HS-5 (cell line): ENCODE measurements at regions not wholly inside any gene's neighbourhood (a gene's known extent, or its start where the extent isn't known, plus 50 kb on each side); places are given as distances from the start of the nearest gene placed in this dataset.

Experiments used
- DNase-seq: peaks from one replicate; pipeline ENCODE4 v3.0.0-alpha.2; 2012; ENCODE audit warnings: low read depth

DNA sequence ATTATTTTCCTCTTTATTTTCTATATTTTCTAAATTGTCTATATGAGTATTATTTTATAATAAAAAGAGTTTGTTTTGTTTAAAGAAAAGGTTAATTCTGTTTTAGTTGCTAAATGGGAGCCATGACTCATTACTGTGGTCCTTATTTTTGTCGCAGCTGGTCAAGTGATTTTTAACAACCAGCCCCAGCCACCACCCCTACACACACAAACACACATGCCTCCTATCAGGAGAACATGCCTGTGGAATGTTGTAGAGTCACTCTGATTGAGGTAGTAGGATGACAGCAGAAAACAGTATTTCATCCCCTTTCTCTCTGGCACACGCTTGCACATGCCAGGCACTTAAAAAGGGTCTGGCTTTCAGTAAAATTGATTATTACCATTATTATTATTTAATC is 68.6 kb upstream of the GDF10 start:
- no peak for DNase-seq

DNA sequence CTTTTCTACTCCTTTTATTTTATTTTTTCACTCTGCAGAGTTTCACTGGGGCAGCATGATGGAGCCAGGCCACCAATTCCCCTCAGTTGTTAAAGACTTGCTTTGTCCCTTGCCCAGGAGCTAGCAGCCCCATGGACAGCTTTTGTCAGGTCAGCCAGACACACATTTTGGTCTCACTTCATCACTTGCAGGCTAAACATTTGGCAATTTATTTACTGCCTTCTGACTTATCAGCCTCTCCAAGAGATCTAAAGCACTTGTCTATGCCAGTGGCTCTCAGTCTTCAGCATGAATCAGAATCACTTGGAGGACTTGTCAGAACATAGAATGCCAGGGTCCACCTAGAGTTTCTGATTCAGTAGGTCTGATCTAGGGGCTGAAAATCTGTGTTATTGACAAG is 66.4 kb upstream of the GDF10 start:
- no peak for DNase-seq

DNA sequence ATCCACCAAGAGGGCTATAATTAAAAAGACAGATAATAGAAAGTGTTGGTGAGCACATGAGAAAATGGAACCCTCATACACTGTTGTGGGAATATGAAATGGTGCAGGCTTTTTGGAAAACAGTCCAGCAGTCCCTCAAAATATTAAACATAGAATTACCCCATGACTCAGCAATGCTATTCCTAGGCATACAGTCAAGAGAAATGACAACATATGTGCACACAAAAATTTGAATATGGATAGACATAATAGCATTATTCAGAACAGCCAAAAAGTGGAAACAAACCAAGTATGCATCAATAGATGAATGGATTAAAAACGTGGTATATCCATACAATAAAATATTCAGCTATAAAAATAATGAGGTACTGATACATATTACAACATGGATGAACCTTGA is 64.5 kb upstream of the GDF10 start:
- no peak for DNase-seq

DNA sequence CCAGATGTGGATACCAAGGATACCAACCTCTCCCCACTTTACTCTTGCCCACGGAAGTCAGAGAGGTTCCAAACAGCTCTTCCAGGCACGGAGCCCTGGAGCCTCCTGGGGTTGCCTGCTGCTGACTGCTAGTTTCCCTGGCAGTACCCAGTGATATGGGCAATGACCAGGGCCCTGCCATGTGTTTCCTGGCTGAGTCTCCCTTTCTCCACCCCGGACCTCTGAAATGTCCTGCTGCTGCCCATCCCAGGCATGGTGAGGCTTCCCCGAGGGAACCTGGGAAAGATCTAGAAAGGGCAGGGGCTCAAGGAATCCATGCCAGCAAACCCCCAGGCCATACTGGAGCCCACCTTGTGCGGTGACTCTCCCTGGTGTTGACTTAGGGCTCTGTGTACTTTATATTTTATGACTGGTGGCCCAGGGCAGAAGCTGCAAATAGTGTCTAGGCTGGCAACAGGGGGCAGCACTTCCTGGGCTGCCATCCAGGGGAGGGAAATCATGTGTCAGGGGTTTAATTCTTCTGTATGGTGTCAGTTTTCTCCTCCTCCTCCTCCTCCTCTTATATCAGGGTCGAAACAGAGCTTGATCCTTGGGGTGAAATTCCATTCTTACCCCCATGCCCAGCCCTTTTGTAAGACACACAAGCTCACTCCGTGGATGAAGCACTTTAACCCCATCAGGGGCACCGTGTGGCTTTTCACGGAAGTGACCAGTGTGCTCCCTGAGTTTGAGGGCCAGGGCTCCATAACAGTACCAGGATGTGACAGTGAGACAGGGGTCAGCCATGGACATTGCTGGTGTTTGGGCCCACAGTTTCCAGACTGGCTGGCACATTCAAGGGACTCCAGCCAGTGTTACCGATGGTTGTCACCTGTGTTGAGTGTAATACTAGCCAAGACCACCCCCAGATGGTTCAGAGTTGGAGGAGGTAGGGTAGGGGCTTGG is 62.4 kb upstream of the GDF10 start:
- no peak for DNase-seq

DNA sequence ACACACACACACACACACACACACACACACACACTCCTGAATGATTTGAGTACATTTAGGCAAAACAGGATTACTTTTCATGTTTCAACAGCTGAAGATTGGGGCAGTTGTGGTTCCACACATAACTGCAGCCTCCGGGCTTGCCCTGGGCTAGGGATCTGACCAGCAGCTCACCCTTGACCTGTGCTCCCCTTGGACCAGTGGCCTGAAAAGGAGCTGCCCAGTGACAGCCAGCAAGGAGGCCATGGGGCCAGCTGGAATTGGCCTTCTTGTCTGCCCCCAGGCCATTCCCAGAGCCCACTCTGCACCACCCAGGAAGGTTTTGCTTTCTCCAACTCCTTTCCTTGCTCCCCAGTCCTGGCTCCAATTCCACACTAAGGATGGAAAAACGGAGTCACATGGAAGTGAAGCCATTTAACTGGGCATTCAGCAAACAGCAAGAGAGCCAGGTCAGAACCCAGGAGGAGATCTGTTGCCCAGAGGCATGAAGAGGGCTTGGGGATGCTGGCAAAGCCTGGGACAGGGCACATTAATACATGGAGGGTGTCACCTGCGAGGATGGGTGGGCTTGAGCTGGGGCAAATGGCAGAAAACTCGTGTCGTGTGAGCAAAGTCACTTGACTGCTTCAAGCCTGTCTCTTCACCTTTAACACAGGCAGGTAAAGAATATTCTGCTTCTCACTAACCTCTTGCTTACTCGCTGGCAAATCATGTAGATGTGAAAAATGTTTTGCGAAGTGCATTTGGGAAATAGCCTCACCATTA is 61.5 kb upstream of the GDF10 start:
- DNase-seq: no peak

DNA sequence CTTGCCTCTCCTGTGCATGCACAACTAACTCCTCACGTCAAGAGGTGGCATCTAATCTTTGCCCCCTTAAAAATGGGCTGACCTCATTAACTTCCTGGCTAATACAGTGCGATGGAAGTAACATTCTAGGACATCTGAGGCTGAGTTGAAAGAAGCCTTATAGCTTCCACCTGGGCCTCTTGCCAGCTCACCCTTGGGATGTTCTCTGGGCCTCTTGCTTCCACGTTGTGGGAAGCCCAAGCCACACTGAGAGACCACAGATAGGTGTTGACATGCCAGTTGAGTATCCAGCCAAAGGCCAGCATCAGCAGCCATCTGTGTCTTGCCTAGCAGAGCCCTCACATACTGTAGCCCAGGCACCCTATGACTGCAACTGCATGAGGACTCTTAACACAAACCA is 60.8 kb upstream of the GDF10 start:
- DNase-seq: no peak

DNA sequence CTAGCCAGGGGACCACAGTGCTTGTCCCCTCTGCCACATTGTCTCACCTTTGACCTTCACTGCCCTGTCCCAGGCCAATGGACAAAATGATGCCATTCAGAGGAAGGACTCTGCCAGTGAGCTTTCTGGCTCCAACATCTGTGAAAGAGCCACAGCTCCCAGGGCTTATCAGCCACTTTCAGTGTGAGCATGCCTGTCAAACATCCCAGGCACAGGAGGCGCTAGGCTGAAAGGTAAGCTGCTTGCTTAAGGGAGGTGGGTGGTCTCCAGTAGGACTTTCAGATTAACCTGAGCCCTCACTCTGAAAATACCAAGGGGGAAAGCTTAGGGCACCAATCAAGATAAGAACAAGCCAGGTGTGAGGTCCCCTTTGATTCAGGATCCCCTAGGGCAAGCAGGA is 59.8 kb upstream of the GDF10 start:
- no peak for DNase-seq

DNA sequence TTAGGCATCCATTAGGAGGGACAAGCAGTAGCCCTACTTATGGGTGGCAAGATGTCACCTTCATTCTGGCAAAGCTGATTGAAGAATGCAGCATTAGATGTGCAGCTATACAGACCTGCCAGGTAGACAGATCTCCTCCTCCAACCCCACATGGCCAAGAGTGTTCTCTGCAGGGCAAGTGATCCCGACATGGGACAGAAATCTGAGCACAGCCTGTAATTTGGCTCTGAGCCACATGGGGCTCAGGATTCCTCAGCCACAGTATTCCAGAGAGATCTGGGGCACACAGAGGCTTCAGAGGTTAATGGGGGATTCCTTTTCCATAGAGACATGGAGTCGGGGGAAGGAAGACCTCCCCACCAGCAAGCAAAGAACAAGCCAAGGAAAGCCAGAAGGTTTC is 58.7 kb upstream of the GDF10 start:
- no peak for DNase-seq

DNA sequence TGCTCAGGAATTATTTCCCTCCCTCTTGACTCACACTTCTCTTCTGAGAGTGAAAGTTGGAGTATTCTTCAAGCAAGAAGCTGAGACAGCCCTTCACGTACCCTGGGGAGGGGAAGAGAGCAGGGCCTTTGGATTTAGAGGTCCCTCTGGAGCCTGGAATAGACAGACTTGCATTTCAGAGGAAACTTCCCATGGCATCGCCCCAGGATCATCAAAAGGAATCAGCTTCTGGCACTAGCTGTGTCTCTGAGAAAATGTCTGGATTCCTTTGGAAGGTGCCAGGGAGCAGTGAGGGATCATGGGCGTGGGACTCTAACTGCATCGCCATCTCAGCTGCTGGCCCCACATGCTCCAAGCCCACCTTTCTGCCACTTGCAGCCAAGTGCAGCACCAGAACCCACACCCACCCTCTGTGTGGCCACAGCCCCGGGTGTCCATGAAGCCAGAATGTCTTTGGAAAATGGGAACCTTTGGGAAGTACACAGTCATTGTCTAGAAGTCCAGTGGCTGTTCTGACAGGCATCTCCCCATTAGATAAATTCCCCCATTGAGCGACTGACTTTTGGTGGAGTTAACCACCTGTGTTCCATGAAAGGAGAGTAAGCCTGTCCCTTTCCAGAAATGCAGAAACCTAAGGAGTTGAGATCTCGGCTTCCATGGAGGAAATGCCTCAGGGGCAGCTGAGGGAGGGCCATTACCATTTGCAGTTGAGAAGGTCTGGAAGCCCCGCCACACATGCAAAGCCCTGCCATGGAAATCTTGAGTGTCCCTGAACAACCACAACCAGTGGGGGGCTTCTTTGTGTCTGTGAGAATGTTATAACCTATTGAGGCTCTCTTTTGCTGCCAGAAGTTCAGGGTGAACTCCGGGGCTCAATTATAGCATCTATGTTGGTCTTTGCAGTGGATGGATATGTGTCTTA is 57.8 kb upstream of the GDF10 start:
- no peak for DNase-seq

DNA sequence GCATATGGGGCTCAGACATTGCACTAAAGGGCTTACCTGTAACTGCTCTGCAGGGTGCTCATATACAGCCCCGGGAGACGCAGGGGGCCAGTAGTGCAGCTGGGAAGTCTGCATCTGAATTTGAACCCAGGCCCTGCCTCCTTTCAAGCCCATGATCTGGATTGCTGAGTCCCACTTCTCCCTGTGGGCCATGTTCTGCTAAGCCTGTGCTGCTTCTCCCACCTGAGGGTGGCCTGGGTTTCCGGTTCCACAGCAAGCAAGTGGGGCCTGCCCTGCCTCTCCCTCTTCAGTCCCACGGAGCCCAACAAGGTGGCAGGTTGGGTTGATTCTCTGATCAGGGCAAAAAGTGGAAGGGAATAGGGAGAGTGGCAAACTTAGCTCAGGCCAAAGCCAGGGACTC is 56.6 kb upstream of the GDF10 start:
- no peak for DNase-seq

DNA sequence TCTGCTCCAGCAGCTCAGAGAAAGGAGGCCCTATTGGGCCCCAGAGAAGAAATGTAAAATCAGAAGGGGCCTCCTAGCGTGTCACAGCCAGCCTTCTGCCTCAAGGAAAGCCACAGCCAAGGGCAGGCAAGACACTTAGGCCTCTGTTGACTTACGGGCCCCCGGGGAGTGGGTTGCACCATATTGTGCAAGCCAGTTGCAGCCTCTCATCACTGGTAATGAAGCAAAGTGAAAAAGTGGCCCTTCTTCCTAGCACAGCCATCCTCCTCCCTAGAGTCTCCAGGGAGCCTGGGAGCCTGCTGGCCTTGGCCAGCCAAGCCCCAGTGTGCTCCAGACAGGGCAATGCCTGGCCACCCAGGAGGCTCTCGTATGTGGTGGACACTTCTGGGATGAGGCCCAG is 56.2 kb upstream of the GDF10 start:
- no peak for DNase-seq

DNA sequence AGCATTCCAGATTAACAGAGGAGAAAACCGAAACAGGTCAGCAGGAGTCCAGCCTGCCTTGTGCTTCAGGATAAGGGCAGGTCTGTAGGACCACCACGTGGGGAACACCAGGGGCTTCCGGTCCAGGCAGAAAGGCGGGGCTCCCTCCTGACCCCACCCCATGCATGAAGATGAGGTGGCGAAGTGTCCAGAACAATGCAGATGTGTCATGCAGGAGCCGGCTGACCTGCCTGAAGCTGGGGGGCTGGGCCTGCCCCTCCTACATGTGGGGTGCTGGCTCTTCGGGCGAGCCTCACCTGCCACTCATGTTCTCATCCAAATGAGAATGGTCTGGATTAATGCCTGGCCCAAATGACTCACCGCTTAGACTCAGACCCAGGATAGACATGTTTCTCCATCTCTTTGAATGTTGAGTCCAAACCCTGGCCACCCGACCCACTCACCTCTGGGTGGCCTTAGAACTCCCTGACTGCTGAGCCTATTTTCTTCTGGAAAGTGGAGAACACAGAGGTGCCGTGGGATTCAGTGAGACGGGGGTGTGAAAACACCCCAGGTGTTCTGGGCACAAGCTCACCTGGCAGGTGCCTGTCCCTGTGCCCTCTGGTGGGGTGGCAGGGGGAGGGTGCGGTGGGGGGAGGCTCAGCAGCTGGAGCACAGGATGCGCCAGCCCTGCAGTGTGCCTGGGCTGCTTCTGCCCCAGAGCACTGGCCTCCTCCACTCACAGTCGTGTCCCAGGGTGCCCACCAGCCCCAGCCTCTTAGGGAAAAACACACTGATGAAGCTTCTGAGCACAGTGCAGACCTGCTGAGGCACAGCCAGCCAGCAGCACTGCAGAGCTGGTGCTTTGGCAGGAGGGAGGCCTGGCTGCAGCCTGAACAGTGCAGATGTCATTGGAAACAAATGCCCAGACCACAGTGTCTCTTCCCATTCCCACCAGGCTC is 55.2 kb upstream of the GDF10 start:
- no peak for DNase-seq

DNA sequence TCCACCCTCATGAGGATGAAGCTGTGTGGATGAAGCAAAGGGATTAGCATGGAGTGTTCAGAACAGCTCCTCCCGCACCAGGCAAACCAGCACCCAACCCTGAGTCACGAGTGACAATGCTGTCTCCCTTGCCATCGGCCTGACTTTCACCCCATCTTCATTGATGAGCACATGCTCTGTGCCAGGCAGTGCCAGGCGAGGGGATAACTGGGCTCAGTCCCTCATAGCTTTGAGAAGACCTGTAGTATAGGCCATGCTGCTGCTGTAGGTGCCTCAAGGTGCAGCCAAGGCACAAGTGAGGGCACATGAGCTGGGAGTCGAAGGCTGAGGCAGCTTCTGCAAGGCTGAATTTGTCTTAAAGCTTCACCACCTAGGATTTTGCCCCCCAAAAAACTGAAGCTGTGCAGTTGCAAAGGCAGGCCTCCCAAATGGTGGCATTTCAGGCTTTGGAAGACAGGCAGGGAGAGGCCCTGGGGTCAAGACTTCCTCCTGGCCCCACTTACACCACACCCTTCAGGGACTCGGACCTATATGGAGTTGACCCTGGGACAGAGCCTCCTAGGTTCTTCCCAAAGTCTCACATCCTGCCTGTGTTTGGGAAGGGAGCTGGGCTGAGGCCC is 54.2 kb upstream of the GDF10 start:
- no peak for DNase-seq

DNA sequence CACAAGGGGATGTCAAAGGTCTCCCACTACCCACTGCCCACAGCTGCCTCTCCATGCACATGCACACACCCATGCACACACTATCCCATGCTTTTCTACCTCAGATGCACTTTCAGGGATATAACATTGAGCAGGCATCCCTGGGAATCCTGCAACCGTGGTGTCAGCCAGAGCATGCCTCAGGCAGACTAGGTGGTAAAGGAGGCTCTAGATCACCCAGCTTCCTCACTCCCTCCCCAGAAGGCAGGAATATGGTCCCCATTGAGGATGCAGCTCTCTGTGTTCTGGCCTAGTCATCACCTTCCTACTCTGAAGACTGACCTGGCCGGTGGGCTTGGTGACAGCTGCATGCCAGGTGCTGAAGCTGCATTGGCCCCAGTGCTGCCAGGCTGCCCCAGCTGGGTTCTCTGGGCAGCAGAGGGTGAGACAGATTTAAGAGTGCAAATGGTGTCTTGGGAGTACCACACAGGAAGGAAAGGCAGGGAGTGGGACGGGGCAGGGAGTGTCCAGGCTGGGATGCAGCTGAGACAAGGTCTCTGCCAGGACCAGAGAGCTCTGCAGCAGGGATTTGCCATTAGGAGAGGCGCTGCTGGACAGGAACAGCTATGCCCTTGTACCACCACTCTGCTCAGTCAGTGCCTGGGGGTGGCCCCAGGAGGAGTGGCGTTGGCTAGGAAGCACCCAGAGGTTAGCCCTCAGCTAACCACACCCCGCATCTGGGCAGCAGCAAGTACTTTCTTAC is 53.4 kb upstream of the GDF10 start:
- DNase-seq: no peak

DNA sequence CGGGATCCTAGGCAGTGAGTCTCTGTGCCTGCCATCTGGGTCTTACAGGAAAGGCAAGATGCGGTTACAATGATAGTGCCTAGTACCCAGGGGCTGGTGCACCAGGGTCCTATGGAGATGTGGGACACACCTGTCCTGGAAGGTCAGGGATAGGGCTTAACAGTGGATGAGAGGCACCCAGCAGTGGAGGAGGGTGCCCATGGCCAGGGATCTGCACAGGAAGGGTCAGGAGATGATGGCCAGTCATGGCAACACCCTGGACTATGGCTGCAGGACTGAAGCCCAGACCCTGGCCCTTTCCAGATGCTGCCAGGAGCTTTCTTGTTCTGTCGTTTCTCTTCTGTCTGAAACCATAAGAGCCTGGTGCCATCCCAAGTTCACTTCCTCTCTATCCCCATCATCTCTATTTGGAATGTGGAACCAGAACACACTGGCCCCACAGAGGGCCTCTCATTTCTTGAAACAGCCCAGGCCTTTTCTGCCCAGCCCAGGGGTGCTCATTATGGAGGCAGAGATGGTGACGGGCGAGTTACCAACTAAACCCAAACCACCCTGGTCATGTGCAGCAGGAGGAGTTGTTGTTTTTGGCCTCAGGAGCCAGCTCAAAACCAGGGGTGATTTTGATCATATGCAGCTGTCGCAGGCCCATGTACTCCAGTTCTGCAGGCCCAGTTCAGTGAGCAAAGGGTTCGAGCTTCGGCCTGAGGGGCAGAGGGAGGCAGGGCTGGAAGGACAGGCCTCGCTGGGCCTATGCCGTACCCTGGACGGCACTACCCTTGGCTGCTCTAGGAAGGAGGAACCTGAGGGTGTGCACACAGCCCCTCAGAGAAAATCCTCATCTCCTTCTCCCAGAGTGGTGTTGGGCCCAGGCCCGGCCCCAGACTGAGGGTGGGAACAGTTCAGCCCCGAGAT is 52.6 kb upstream of the GDF10 start:
- no peak for DNase-seq

DNA sequence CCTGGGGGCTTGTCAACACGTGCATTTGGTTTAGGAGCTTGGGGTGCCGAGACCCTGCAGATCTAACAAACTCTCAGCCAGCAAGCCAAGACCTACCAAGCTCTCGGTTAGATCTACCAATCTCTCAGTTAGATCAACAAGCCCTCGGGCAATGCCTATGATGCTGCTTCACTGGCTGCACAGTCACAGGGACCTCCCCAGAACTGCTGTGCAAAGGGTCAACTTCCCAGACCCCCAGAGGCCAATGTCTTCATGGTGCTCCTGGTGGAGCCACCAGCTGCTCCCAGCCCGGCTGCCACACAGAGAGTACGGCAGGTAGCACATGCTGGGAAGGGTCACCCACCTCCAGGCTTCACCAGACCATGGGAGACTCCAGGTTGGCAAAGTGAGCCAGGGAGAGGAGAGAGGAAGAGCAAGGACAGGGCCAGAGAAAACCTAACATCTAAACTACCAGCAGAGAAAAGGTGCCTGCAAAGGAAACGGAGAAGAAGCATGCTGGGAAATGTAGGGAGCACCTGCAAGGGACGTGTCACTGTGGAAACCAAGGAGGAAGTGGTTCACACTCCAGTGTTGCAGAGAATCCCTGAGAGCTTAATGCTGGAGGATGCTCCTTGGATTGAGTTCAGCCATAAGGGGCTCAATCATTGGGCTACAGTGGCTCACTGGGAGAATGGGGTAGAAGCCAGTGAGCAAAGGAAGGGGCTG is 51.5 kb upstream of the GDF10 start:
- DNase-seq: no peak

DNA sequence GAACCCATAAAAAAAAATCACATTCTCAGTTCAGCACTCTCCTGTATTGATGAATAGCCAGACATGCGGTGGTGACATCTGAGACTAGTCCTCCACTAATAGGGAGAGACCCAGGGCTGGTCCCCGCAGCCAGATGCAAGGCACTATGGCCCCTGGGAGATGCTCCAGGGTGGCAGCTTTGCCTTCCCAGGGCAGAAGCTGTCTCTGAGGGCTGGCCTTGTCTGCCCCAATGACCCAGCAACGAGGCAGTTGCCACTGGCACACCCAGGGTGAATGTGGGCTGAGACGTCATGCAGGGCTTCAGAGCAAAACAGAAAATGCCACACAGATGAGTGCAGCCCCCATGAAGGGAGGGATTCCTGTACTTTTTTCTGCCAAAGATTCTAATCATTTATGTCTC is 50.1 kb upstream of the GDF10 start:
- no peak for DNase-seq
